Cardiac fibroblast (primary cell): ENCODE measurements at regions not wholly inside any gene's neighbourhood (a gene's known extent, or its start where the extent isn't known, plus 50 kb on each side); places are given as distances from the start of the nearest gene placed in this dataset.
"Not testable (repeated sequence)": the region's sequence is repeated elsewhere in the genome, so short reads cannot be mapped to it uniquely, and the experiment has no call there.

ENCODE experiments used
- DNase-seq, 2 donors: peaks; one replicate each; pipeline versions ENCODE4 v3.0.0 to v3.0.0-alpha.2; 2010; ENCODE audit warnings: low read depth in 2 of 2
- H3K4me3 ChIP-seq, 2 donors: replicated peaks in 1 of 2; 1 replicate in 1 of 2; 2 replicates in 1 of 2; pipeline ENCODE4 v1.5.1; 2011; ENCODE audit warnings: low read depth in 2 of 2, low read length in 2 of 2, mild to moderate bottlenecking in 2 of 2, moderate library complexity in 1 of 2
- CTCF ChIP-seq: IDR thresholded peaks from one replicate; pipeline ENCODE4 v1.5.1; 2011; ENCODE audit warnings: low read depth, mild to moderate bottlenecking, low read length, inconsistent platforms

GRCh38 chr1:233828480-233828879 lies 76.0 kb upstream of the SLC35F3 start:
- no peak for DNase-seq
- H3K4me3 ChIP-seq = no peak overlapping the region
- no peak for TF ChIP-seq CTCF

- DNase-seq = no peak
- H3K4me3 ChIP-seq = no peak overlapping the region
- TF ChIP-seq CTCF = no peak
Observed at GRCh38 chr1:233834609-233835008, 69.9 kb upstream of the SLC35F3 start.

- not testable (repeated sequence) for DNase-seq, H3K4me3 ChIP-seq
Observed at GRCh38 chr1:233838207-233838606, 66.3 kb upstream of the SLC35F3 start.

- DNase-seq = no peak
- TF ChIP-seq CTCF = no peak
- no peak overlapping the region for H3K4me3 ChIP-seq
Observed at GRCh38 chr1:233843525-233844204, 60.8 kb upstream of the SLC35F3 start.

GRCh38 chr1:233844275-233844674 lies 60.2 kb upstream of the SLC35F3 start:
- no peak for TF ChIP-seq CTCF

GRCh38 chr1:233844692-233845091 lies 59.8 kb upstream of the SLC35F3 start:
- no peak for TF ChIP-seq CTCF
- DNase-seq = no peak

More at GRCh38 chr1:233844275-233844674, 60.2 kb upstream of the SLC35F3 start:
- H3K4me3 ChIP-seq = no peak overlapping the region
- DNase-seq = no peak

More at GRCh38 chr1:233844692-233845091, 59.8 kb upstream of the SLC35F3 start:
- no peak overlapping the region for H3K4me3 ChIP-seq
